ENCODE measurements at regions not wholly inside any gene's neighbourhood (a gene's known extent, or its start where the extent isn't known, plus 50 kb on each side); places are given as distances from the start of the nearest gene placed in this dataset.

DNA sequence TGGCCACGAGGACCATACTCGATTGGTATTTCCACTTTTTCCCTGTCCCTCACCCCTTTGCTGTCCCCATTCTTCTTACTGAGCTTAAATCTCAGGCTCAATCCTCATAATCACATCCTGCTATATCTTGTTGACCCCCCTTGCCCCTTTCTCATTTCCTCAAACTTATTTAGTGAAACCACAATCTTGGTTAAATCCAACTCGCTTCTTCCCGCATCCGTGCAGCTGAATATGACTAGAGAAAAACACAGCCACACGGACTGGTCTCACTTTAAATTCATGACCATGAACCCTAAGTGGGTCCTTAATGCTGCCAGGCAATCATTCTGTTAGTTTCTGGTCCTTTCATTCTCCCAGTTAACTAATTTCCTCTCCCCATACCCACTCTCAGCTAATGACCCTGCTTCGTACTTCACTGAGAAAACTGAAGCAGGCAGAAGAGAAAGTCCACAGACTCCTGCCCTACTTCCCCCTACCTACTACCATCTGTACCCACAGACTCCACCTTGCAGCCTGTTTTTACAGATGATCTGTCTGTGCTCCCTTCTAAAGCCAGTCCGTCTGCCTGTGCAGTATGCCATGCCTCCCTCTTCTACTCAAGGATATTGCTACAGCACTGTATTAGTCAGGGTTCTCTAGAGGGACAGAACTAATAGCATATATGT, 96.8 kb upstream of the LMO4 start:
- TF ChIP-seq, protein P1, sequence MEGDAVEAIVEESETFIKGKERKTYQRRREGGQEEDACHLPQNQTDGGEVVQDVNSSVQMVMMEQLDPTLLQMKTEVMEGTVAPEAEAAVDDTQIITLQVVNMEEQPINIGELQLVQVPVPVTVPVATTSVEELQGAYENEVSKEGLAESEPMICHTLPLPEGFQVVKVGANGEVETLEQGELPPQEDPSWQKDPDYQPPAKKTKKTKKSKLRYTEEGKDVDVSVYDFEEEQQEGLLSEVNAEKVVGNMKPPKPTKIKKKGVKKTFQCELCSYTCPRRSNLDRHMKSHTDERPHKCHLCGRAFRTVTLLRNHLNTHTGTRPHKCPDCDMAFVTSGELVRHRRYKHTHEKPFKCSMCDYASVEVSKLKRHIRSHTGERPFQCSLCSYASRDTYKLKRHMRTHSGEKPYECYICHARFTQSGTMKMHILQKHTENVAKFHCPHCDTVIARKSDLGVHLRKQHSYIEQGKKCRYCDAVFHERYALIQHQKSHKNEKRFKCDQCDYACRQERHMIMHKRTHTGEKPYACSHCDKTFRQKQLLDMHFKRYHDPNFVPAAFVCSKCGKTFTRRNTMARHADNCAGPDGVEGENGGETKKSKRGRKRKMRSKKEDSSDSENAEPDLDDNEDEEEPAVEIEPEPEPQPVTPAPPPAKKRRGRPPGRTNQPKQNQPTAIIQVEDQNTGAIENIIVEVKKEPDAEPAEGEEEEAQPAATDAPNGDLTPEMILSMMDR (IDR thresholded peaks at IDR 0.05), result no peak
- no peak for TF ChIP-seq POLR2A (IDR thresholded peaks at IDR 0.05)

Data from uterus (tissue), 2 donors.